ENCODE measurements at regions not wholly inside any gene's neighbourhood (a gene's known extent, or its start where the extent isn't known, plus 50 kb on each side); places are given as distances from the start of the nearest gene placed in this dataset.

- in situ Hi-C loops (cut with MboI; ENCODE audit: low sequenced_read_pairs, unreplicated experiment): no loop called here
- DNase-seq (ENCODE audit: low spot score): no peak
- TF ChIP-seq, protein P1, sequence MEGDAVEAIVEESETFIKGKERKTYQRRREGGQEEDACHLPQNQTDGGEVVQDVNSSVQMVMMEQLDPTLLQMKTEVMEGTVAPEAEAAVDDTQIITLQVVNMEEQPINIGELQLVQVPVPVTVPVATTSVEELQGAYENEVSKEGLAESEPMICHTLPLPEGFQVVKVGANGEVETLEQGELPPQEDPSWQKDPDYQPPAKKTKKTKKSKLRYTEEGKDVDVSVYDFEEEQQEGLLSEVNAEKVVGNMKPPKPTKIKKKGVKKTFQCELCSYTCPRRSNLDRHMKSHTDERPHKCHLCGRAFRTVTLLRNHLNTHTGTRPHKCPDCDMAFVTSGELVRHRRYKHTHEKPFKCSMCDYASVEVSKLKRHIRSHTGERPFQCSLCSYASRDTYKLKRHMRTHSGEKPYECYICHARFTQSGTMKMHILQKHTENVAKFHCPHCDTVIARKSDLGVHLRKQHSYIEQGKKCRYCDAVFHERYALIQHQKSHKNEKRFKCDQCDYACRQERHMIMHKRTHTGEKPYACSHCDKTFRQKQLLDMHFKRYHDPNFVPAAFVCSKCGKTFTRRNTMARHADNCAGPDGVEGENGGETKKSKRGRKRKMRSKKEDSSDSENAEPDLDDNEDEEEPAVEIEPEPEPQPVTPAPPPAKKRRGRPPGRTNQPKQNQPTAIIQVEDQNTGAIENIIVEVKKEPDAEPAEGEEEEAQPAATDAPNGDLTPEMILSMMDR (IDR thresholded peaks at IDR 0.05; ENCODE audit: borderline replicate concordance, control extremely low read depth, extremely low read depth, insufficient read depth, missing control alignments): no peak
Observed at GRCh38 chr13:73368608-73369007, 309.8 kb downstream of the KLF5 start.

- TF ChIP-seq, protein P1 (IDR thresholded peaks at IDR 0.05; ENCODE audit: borderline replicate concordance, control extremely low read depth, extremely low read depth, insufficient read depth, missing control alignments): no peak
- in situ Hi-C loops (cut with MboI; ENCODE audit: low sequenced_read_pairs, unreplicated experiment): no loop called here
- no peak for DNase-seq (ENCODE audit: low spot score)
Observed at GRCh38 chr13:73367886-73368285, 309.1 kb downstream of the KLF5 start.

DNA sequence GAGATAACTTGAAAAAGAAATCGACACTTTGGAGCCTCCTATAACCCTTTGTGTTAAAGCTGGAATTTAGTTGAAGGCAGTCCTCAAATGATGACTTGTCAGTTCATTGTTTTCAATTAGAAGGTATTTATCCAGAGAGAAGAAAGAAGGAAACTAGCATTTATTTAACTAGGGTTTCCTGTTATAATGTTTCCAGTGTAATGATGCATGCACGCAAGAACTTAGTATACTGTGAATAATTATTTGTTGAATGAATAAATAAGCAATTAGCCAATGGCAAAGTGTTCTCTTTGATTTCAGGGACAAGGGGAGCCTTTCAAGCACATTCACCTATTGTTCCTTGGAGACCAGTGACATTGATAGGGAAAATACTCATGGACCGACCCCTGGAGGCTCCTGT lies 307.4 kb downstream of the KLF5 start:
- DNase-seq (ENCODE audit: low spot score): no peak
- in situ Hi-C loops (cut with MboI; ENCODE audit: low sequenced_read_pairs, unreplicated experiment): no loop called here
- TF ChIP-seq, protein P1 (IDR thresholded peaks at IDR 0.05; ENCODE audit: borderline replicate concordance, control extremely low read depth, extremely low read depth, insufficient read depth, missing control alignments): no peak

DNA sequence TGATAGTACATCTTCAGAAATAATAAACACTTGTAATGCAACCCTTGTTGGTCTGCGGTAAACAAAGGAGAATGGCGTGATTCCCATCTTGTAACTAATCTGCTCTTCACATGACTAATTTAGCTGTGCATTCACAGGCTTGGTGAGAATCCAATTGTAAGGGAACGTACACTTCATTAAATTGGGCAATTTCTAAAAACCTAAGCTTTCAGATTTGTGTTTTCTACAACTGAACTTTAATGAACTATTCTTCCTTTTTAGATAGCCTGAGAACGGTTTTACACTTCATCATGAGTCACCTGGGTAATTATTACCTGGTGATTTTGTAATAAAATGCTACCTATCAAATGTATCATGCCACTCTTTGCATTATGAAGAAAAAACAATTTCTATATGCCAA lies 306.9 kb downstream of the KLF5 start:
- DNase-seq (ENCODE audit: low spot score): no peak
- TF ChIP-seq, protein P1 (IDR thresholded peaks at IDR 0.05; ENCODE audit: borderline replicate concordance, control extremely low read depth, extremely low read depth, insufficient read depth, missing control alignments): no peak
- in situ Hi-C loops (cut with MboI; ENCODE audit: low sequenced_read_pairs, unreplicated experiment): no loop called here

- in situ Hi-C loops (cut with MboI; ENCODE audit: low sequenced_read_pairs, unreplicated experiment): no loop called here
- DNase-seq (ENCODE audit: low spot score): no peak
Observed at GRCh38 chr13:73365252-73365651, 306.4 kb downstream of the KLF5 start.

GRCh38 chr13:73364736-73365135 lies 305.9 kb downstream of the KLF5 start:
- TF ChIP-seq, protein P1 (IDR thresholded peaks at IDR 0.05; ENCODE audit: borderline replicate concordance, control extremely low read depth, extremely low read depth, insufficient read depth, missing control alignments): no peak
- in situ Hi-C loops (cut with MboI; ENCODE audit: low sequenced_read_pairs, unreplicated experiment): no loop called here
- DNase-seq (ENCODE audit: low spot score): no peak

More at GRCh38 chr13:73365252-73365651, 306.4 kb downstream of the KLF5 start:
- TF ChIP-seq, protein P1 (IDR thresholded peaks at IDR 0.05; ENCODE audit: borderline replicate concordance, control extremely low read depth, extremely low read depth, insufficient read depth, missing control alignments): no peak

GRCh38 chr13:73358606-73359095 lies 299.8 kb downstream of the KLF5 start:
- in situ Hi-C loops (cut with MboI; ENCODE audit: low sequenced_read_pairs, unreplicated experiment): no loop called here
- TF ChIP-seq, protein P1 (IDR thresholded peaks at IDR 0.05; ENCODE audit: borderline replicate concordance, control extremely low read depth, extremely low read depth, insufficient read depth, missing control alignments): no peak
- no peak for DNase-seq (ENCODE audit: low spot score)
